ENCODE measurements at regions not wholly inside any gene's neighbourhood (a gene's known extent, or its start where the extent isn't known, plus 50 kb on each side); places are given as distances from the start of the nearest gene placed in this dataset.

GRCh38 chr5:174229514-174230370 is 184.2 kb downstream of the NSG2 start:
- Histone ChIP-seq H3K27ac (ENCODE audit: low read depth in 1 of 2, low read length in 2 of 2) (no peak overlapping the region), H3K4me1 (ENCODE audit: control insufficient read depth in 4 of 4, insufficient read depth in 4 of 4, low read length in 3 of 4) (no peaks in the 10 kb centered on the region), H3K27me3 (ENCODE audit: control insufficient read depth in 4 of 4, insufficient read depth in 4 of 4, low read length in 3 of 4) (peaks cover 0 to 4% (median 0%) of the 10 kb centered on the region in 4 donors), H3K9me3 (ENCODE audit: control insufficient read depth in 4 of 4, low read length in 3 of 4) (no peaks in the 10 kb centered on the region), H3K4me3 (ENCODE audit: low read depth in 1 of 3, low read length in 3 of 3) (no peak overlapping the region), H3K9ac (ENCODE audit: low read depth in 1 of 2, low read length in 2 of 2) (no peak overlapping the region), H3K36me3 (ENCODE audit: control insufficient read depth in 4 of 4, insufficient read depth in 3 of 4, low read depth in 1 of 4, low read length in 3 of 4) (no peaks in the 10 kb centered on the region)
- TF ChIP-seq HNF4G (IDR thresholded peaks at IDR 0.05) = no peak
- no peak for TF ChIP-seq EGR1 (IDR thresholded peaks at IDR 0.05; ENCODE audit: low read depth in 2 of 2)
- no peak for TF ChIP-seq YY1 (IDR thresholded peaks at IDR 0.05)
- no peak for TF ChIP-seq HNF4A (conservative IDR thresholded peaks at IDR 0.05)
- TF ChIP-seq SP1 (IDR thresholded peaks at IDR 0.05) = no peak
- TF ChIP-seq ZBTB33 (IDR thresholded peaks at IDR 0.05) = no peak
- TF ChIP-seq JUND (IDR thresholded peaks at IDR 0.05) = no peak
- TF ChIP-seq MAX (IDR thresholded peaks at IDR 0.05) = no peak
- TF ChIP-seq FOXA2 (IDR thresholded peaks at IDR 0.05) = no peak
- TF ChIP-seq NR2F2 (IDR thresholded peaks at IDR 0.05) = no peak
- TF ChIP-seq RXRA (IDR thresholded peaks at IDR 0.05) = no peak
- WGBS = 60% methylated on average over 3 of the region's 3 CpGs
- DNase-seq (ENCODE audit: low spot score) = no peak

GRCh38 chr5:174231956-174232487 is 186.5 kb downstream of the NSG2 start:
- TF ChIP-seq HNF4A (conservative IDR thresholded peaks at IDR 0.05) (no peak), SP1 (IDR thresholded peaks at IDR 0.05) (no peak), FOXA1 (IDR thresholded peaks at IDR 0.05) (no peak), TAF1 (conservative IDR thresholded peaks at IDR 0.05) (no peak), ATF3 (IDR thresholded peaks at IDR 0.05) (no peak), YY1 (IDR thresholded peaks at IDR 0.05) (no peak), REST (IDR thresholded peaks at IDR 0.05) (no peak), FOXA2 (IDR thresholded peaks at IDR 0.05) (no peak), GABPA (IDR thresholded peaks at IDR 0.05 in 1 of 2, conservative IDR thresholded peaks at IDR 0.05 in 1 of 2) (no peak), NR2F2 (IDR thresholded peaks at IDR 0.05) (no peak), HNF4G (IDR thresholded peaks at IDR 0.05) (no peak), RXRA (IDR thresholded peaks at IDR 0.05) (no peak)
- Histone ChIP-seq H3K9me3 (ENCODE audit: control insufficient read depth in 4 of 4, low read length in 3 of 4) (no peaks in the 10 kb centered on the region), H3K9ac (ENCODE audit: low read depth in 1 of 2, low read length in 2 of 2) (no peak overlapping the region), H3K27me3 (ENCODE audit: control insufficient read depth in 4 of 4, insufficient read depth in 4 of 4, low read length in 3 of 4) (peaks cover 0 to 4% (median 0%) of the 10 kb centered on the region in 4 donors), H3K27ac (ENCODE audit: low read depth in 1 of 2, low read length in 2 of 2) (no peak overlapping the region), H3K36me3 (ENCODE audit: control insufficient read depth in 4 of 4, insufficient read depth in 3 of 4, low read depth in 1 of 4, low read length in 3 of 4) (no peaks in the 10 kb centered on the region), H3K4me1 (ENCODE audit: control insufficient read depth in 4 of 4, insufficient read depth in 4 of 4, low read length in 3 of 4) (no peaks in the 10 kb centered on the region), H3K4me3 (ENCODE audit: low read depth in 1 of 3, low read length in 3 of 3) (no peak overlapping the region)
- DNase-seq (ENCODE audit: low spot score) = no peak
- 56% methylated on average over 7 of the region's 7 CpGs for WGBS
